HCT116 (cell line): ENCODE measurements at regions not wholly inside any gene's neighbourhood (a gene's known extent, or its start where the extent isn't known, plus 50 kb on each side); places are given as distances from the start of the nearest gene placed in this dataset.

Experiments used
- ATAC-seq: fragments of 200-7000 bp; cut with Tn5 transposase; 2 replicates; pipeline ENCODE4 v1.9.1; 2020; ENCODE audit warnings: mild to moderate bottlenecking, moderate library complexity
- BruUV-seq: library from RNA; stranded (reverse); fragments of 400-500 nt; replicated peaks from 2 replicates; lab custom pipeline; 2021; lab: Mats Ljungman, UMichigan
- CTCF ChIA-PET: fragments of 300-600 bp; sonication (Branson Sonifier 250); formaldehyde crosslinking; loops from one replicate; lab custom pipeline; 2021; ENCODE audit warnings: antibody characterized with exemption; lab: Charles Lee
- POLR2A ChIA-PET: fragments of 300-600, 350-600 bp; sonication (Branson Sonifier 250); formaldehyde crosslinking; loops from one replicate; lab custom pipeline; 2021; ENCODE audit warnings: antibody characterized with exemption; lab: Charles Lee
- RAD21 ChIA-PET, 2 experiments: fragments of 300-600 bp; sonication (Branson Sonifier 250); formaldehyde crosslinking; loops; one replicate each; lab custom pipeline; 2023; ENCODE audit warnings: low total read pairs in 2 of 2; ENCODE audit not compliant: uncharacterized antibody in 2 of 2, unreplicated experiment in 2 of 2, low non-redundant PET in 1 of 2; lab: Charles Lee
- DNase-seq: peaks from one replicate; pipeline ENCODE4 v3.0.0-alpha.2; 2010; ENCODE audit warnings: low read depth, low spot score
- H2AFZ ChIP-seq: fragments of 200-600 bp; shearing (Covaris generic), sonication (generic); 2 replicates; pipeline ENCODE4 v1.6.1; 2017; ENCODE audit warnings: low read depth, mixed run types, mixed read lengths, antibody characterized with exemption, low read length; ENCODE audit not compliant: poor library complexity, severe bottlenecking
- H3K27ac ChIP-seq: 2 replicates; pipeline ENCODE4 v1.5.1; 2012; ENCODE audit warnings: low read depth, low read length
- H3K27me3 ChIP-seq: fragments of 200-600 bp; sonication (generic); 2 replicates; pipeline ENCODE4 v1.6.1; 2016; ENCODE audit warnings: mixed run types, low read length, mixed read lengths; ENCODE audit not compliant: insufficient read depth
- H3K36me3 ChIP-seq, 2 experiments: fragments of 200-500 bp in 1 of 2; fragments of 200-600 bp in 1 of 2; sonication (Bioruptor generic) in 1 of 2; sonication (generic) in 1 of 2; 2 replicates each; pipeline versions ENCODE4 v1.5.1 to v1.6.1; 2014 to 2016; ENCODE audit warnings: low read length in 2 of 2, inconsistent platforms in 1 of 2, mixed read lengths in 1 of 2, mixed run types in 1 of 2; ENCODE audit not compliant: insufficient read depth in 2 of 2, control insufficient read depth in 1 of 2
- H3K4me1 ChIP-seq, 2 experiments: fragments of 200-600 bp in 1 of 2; sonication (generic) in 1 of 2; 2 replicates each; pipeline versions ENCODE4 v1.5.1 to v1.6.1; 2012 to 2017; ENCODE audit warnings: low read length in 2 of 2, inconsistent platforms in 1 of 2, mild to moderate bottlenecking in 1 of 2, mixed read lengths in 1 of 2, mixed run types in 1 of 2, moderate library complexity in 1 of 2; ENCODE audit not compliant: insufficient read depth in 2 of 2, control insufficient read depth in 1 of 2
- H3K4me2 ChIP-seq: fragments of 200-600 bp; sonication (generic); 2 replicates; pipeline ENCODE4 v1.6.1; 2017; ENCODE audit warnings: mixed run types, low read length, mixed read lengths
- H3K4me3 ChIP-seq, 2 experiments: fragments of 200-600 bp in 1 of 2; sonication (generic) in 1 of 2; replicated peaks in 1 of 2; 2 replicates each; pipeline ENCODE4 v1.5.1; 2011 to 2016; ENCODE audit warnings: low read length in 2 of 2, control low read depth in 1 of 2, low read depth in 1 of 2, mild to moderate bottlenecking in 1 of 2, mixed read lengths in 1 of 2, mixed run types in 1 of 2
- H3K79me2 ChIP-seq: fragments of 200-600 bp; sonication (generic); 2 replicates; pipeline ENCODE4 v1.6.1; 2017; ENCODE audit warnings: mild to moderate bottlenecking, mixed run types, low read length, moderate library complexity, mixed read lengths; ENCODE audit not compliant: insufficient read depth
- H3K9ac ChIP-seq: fragments of 200-600 bp; sonication (generic); 2 replicates; pipeline ENCODE4 v1.6.1; 2016; ENCODE audit warnings: low read length, mixed read lengths
- H3K9me2 ChIP-seq: fragments of 200-600 bp; sonication (generic), shearing (Covaris generic); 2 replicates; pipeline ENCODE4 v1.6.1; 2017; ENCODE audit warnings: mixed run types, mild to moderate bottlenecking, moderate library complexity; ENCODE audit not compliant: insufficient read depth
- H3K9me3 ChIP-seq, 2 experiments: fragments of 200-500 bp in 1 of 2; fragments of 200-600 bp in 1 of 2; sonication (Bioruptor generic) in 1 of 2; sonication (generic) in 1 of 2; 2 replicates each; pipeline ENCODE4 v1.6.1; 2014 to 2017; ENCODE audit warnings: low read length in 2 of 2, mixed read lengths in 2 of 2, inconsistent platforms in 1 of 2, low read depth in 1 of 2, mild to moderate bottlenecking in 1 of 2, mixed run types in 1 of 2, moderate library complexity in 1 of 2; ENCODE audit not compliant: control insufficient read depth in 1 of 2, insufficient read depth in 1 of 2
- H4K20me1 ChIP-seq: fragments of 200-600 bp; sonication (generic), shearing (Covaris generic); 2 replicates; pipeline ENCODE4 v1.6.1; 2017; ENCODE audit warnings: mixed run types, mild to moderate bottlenecking, moderate library complexity; ENCODE audit not compliant: insufficient read depth
- ATF3 ChIP-seq: IDR thresholded peaks from 2 replicates; pipeline ENCODE4 v1.6.1; 2012
- CTCF ChIP-seq, 3 experiments: fragments of 200-600 bp in 1 of 3; sonication (generic) in 1 of 3; IDR thresholded peaks in 2 of 3; conservative IDR thresholded peaks in 1 of 3; 2 replicates each; pipeline ENCODE4 v1.5.1; 2012 to 2017; ENCODE audit warnings: low read depth in 2 of 3, low read length in 2 of 3, antibody characterized with exemption in 1 of 3, borderline replicate concordance in 1 of 3, control low read depth in 1 of 3, mild to moderate bottlenecking in 1 of 3, mixed read lengths in 1 of 3, mixed run types in 1 of 3, moderate library complexity in 1 of 3; ENCODE audit not compliant: insufficient read depth in 1 of 3
- EZH2phosphoT487 ChIP-seq: fragments of 200-600 bp; IDR thresholded peaks from 2 replicates; pipeline ENCODE4 v1.6.1; 2018; ENCODE audit warnings: antibody characterized with exemption, borderline replicate concordance
- SP1 ChIP-seq: IDR thresholded peaks from 2 replicates; pipeline ENCODE4 v1.6.1; 2012; ENCODE audit warnings: low read depth
- SRF ChIP-seq: IDR thresholded peaks from 2 replicates; pipeline ENCODE4 v1.6.1; 2012; ENCODE audit warnings: low read depth
- YY1 ChIP-seq: IDR thresholded peaks from 2 replicates; pipeline ENCODE4 v1.6.1; 2011; ENCODE audit warnings: low read length, low read depth, moderate library complexity, mild to moderate bottlenecking; ENCODE audit not compliant: insufficient replicate concordance; ENCODE audit errors: extremely low read depth
- ZBTB33 ChIP-seq: IDR thresholded peaks from 2 replicates; pipeline ENCODE4 v1.6.1; 2011; ENCODE audit warnings: mild to moderate bottlenecking, low read length, moderate library complexity; ENCODE audit not compliant: insufficient replicate concordance; ENCODE audit errors: extremely low read depth
- ZFX ChIP-seq: fragments of 450-650 bp; IDR thresholded peaks from 2 replicates; pipeline ENCODE4 v1.6.1; 2017
- intact Hi-C: fragments of 100-400 bp; cut with micrococcal nuclease; formaldehyde crosslinking; loops from 2 replicates; pipeline ENCODE4 v1.10.0; 2022

DNA sequence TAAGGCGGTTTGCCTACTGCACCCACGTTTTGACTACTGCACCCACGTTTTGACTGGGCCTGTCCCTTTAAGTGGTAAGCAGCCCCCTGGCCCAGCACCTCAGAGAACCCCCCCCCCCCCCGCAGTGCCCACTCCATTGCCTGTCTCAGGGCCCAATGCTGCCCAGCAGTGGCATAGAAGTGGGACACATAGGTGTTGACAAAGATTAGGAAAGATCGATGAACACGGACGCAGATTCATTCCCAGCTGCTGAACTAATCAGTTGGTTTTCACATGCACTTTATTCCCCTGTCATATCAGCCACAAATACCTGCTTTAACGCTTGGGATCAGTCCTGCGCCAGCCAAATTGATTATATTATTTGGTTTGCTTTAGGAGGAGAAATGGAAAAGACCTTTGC, 268.8 kb upstream of the SKOR2 start:
- Histone ChIP-seq H3K9me3 (no peaks in the 10 kb centered on the region), H3K4me2 (no peak overlapping the region), H3K4me1 (no peaks in the 10 kb centered on the region), H2AFZ (no peak overlapping the region), H3K9ac (no peak overlapping the region), H3K79me2 (no peaks in the 10 kb centered on the region), H3K36me3 (no peaks in the 10 kb centered on the region), H3K9me2 (no peaks in the 10 kb centered on the region), H3K27ac (no peak overlapping the region), H4K20me1 (no peaks in the 10 kb centered on the region), H3K27me3 (peaks cover 7% of the 10 kb centered on the region; the same call in 1 of the 2 replicates), H3K4me3 (no peak overlapping the region)
- ChIA-PET CTCF (no interaction called here), POLR2A (no interaction called here), RAD21 (no interaction called here)
- no TSS peak for BruUV-seq
- TF ChIP-seq SRF (no peak), ATF3 (no peak), EZH2phosphoT487 (no peak), CTCF (IDR thresholded peaks at IDR 0.05 in 2 of 3, conservative IDR thresholded peaks at IDR 0.05 in 1 of 3; ENCODE audit: borderline replicate concordance in 1 of 3, insufficient read depth in 1 of 3, low read depth in 2 of 3, low read length in 2 of 3) (no peak), ZFX (no peak), SP1 (no peak), YY1 (no peak), ZBTB33 (no peak)
- intact Hi-C loops: no loop called here
- no peak for DNase-seq
- ATAC-seq: no peak
